ENCODE measurements at regions not wholly inside any gene's neighbourhood (a gene's known extent, or its start where the extent isn't known, plus 50 kb on each side); places are given as distances from the start of the nearest gene placed in this dataset.

DNA sequence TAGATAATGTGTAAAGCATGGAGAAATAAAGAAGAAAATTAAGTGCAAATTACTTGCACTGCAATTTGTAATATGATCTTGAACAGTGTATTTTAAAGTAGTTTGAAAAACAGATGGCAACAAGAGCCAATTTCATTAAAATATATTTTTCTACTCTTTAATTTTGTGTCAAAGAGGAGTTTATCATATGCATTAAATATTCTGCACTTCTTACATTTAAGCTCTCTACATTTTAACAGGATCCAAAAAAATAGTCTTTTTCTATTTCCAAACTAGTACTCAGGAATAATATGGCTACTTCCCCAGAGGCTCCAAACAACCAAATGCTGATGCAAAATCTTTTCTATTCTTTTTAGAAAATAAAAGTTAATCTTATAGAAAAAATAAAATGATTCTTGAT is 1221.5 kb downstream of the FSCB start:
- TF ChIP-seq, protein P1, sequence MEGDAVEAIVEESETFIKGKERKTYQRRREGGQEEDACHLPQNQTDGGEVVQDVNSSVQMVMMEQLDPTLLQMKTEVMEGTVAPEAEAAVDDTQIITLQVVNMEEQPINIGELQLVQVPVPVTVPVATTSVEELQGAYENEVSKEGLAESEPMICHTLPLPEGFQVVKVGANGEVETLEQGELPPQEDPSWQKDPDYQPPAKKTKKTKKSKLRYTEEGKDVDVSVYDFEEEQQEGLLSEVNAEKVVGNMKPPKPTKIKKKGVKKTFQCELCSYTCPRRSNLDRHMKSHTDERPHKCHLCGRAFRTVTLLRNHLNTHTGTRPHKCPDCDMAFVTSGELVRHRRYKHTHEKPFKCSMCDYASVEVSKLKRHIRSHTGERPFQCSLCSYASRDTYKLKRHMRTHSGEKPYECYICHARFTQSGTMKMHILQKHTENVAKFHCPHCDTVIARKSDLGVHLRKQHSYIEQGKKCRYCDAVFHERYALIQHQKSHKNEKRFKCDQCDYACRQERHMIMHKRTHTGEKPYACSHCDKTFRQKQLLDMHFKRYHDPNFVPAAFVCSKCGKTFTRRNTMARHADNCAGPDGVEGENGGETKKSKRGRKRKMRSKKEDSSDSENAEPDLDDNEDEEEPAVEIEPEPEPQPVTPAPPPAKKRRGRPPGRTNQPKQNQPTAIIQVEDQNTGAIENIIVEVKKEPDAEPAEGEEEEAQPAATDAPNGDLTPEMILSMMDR (conservative IDR thresholded peaks at IDR 0.05; ENCODE audit: low read depth, low read length), result no peak
- TF ChIP-seq EZH2phosphoT487 (IDR thresholded peaks at IDR 0.05; ENCODE audit: borderline replicate concordance, low read length), result no peak
- TF ChIP-seq EZH2 (IDR thresholded peaks at IDR 0.05; ENCODE audit: low read length, unreplicated experiment), result no peak

All from PC-3 (cell line).